Activated naive CD8-positive, alpha-beta T cell treated with anti-CD3 and anti-CD28 coated beads, Interleukin-2, amount 50 U/mL, for 24 hours (primary cell): ENCODE measurements at regions not wholly inside any gene's neighbourhood (a gene's known extent, or its start where the extent isn't known, plus 50 kb on each side); places are given as distances from the start of the nearest gene placed in this dataset.

Experiments used
- ATAC-seq: fragments of 150-1000 bp; cut with Tn5 transposase; one replicate; pipeline ENCODE4 v1.10.0; 2021
- DNase-seq: peaks from one replicate; pipeline ENCODE4 v3.0.0; 2021
- H3K27ac Mint-ChIP-seq: one replicate; pipeline ENCODE4 v1.8.0; 2021; ENCODE audit warnings: mild to moderate bottlenecking, mixed read lengths
- H3K27me3 Mint-ChIP-seq: one replicate; pipeline ENCODE4 v1.8.0; 2021; ENCODE audit warnings: mixed read lengths
- H3K36me3 Mint-ChIP-seq: one replicate; pipeline ENCODE4 v1.8.0; 2021; ENCODE audit warnings: low read depth, mixed read lengths
- H3K4me1 Mint-ChIP-seq: one replicate; pipeline ENCODE4 v1.8.0; 2021; ENCODE audit warnings: mixed read lengths
- H3K4me3 Mint-ChIP-seq: one replicate; pipeline ENCODE4 v1.8.0; 2021; ENCODE audit warnings: mild to moderate bottlenecking, moderate library complexity, mixed read lengths
- H3K9me3 Mint-ChIP-seq: one replicate; pipeline ENCODE4 v1.8.0; 2021; ENCODE audit warnings: mixed read lengths

DNA sequence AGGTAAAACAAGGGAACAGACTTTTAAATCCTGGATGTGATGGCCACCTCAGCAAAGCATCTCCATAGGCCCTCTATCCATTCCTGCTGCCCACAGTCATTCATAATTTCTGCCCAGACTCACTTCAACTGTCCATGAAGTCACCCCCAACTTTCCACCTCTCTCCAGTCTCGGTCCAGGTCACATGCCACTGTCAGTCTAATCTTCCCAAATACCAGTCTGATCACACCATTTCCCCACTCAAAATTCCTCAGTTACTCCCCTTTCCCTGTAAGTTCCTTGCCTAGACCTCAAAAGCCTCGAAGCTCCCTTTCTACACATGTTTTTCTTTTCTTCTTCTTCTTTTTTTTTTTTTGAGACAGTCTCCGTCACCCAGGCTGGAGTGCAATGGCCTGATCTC, 51.2 kb upstream of the HOPX start:
- Mint-ChIP-seq H3K36me3 (no peaks in the 10 kb centered on the region), H3K4me1 (no peaks in the 10 kb centered on the region), H3K4me3 (no peak overlapping the region), H3K9me3 (no peaks in the 10 kb centered on the region), H3K27me3 (no peaks in the 10 kb centered on the region), H3K27ac (no peak overlapping the region)
- no peak for DNase-seq
- no peak for ATAC-seq

DNA sequence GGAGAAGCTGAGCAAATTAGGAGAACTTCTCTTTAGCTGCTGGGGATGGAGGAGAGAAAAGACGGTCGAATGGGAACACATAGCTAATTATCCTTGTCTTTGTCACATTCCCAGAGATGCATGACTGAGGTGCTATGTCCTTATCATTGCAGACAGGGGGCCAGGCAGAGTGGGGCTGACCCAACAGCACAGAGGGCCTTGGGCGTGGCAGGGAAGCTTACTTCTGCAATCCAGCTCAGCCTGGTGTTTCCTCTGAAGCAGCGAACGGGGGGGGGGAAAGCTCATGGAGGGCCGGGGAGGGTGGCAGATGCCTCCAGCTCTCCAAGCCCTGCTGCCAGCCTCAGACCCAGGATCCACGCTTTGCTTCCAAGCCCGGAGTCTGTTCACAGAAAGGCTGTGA, 50.8 kb upstream of the HOPX start:
- Mint-ChIP-seq H3K27me3 (no peaks in the 10 kb centered on the region), H3K4me1 (no peaks in the 10 kb centered on the region), H3K4me3 (no peak overlapping the region), H3K9me3 (no peaks in the 10 kb centered on the region), H3K27ac (no peak overlapping the region), H3K36me3 (no peaks in the 10 kb centered on the region)
- DNase-seq (no peak), ATAC-seq (no peak)
